Ascending aorta (tissue), 2 donors: ENCODE measurements at regions not wholly inside any gene's neighbourhood (a gene's known extent, or its start where the extent isn't known, plus 50 kb on each side); places are given as distances from the start of the nearest gene placed in this dataset.
"Not testable (repeated sequence)": the region's sequence is repeated elsewhere in the genome, so short reads cannot be mapped to it uniquely, and the experiment has no call there.

Experiments
- DNase-seq, 2 donors: peaks; one replicate each; pipeline ENCODE4 v3.0.0-alpha.2; 2019; ENCODE audit warnings: low spot score in 2 of 2
- H3K27ac ChIP-seq, 2 donors: fragments of 200-600 bp; sonication (generic); one replicate each; pipeline ENCODE4 v1.5.1; 2016 to 2017; ENCODE audit warnings: mild to moderate bottlenecking in 1 of 2
- H3K27me3 ChIP-seq: fragments of 200-600 bp; sonication (generic); one replicate; pipeline ENCODE4 v1.5.1; 2017
- H3K36me3 ChIP-seq, 2 donors: fragments of 200-600 bp; sonication (generic); one replicate each; pipeline ENCODE4 v1.5.1; 2016
- H3K4me1 ChIP-seq, 2 donors: fragments of 200-600 bp; sonication (generic); one replicate each; pipeline ENCODE4 v1.5.1; 2016 to 2017; ENCODE audit warnings: mild to moderate bottlenecking in 1 of 2
- H3K4me3 ChIP-seq, 2 donors: fragments of 200-600 bp; sonication (generic); one replicate each; pipeline ENCODE4 v1.5.1; 2016 to 2017; ENCODE audit warnings: mild to moderate bottlenecking in 1 of 2
- H3K9me3 ChIP-seq, 2 donors: fragments of 200-600 bp; sonication (generic); one replicate each; pipeline ENCODE4 v1.5.1; 2016
- CTCF ChIP-seq, 3 experiments: fragments of 200-600 bp in 2 of 3; fragments of 450-650 bp in 1 of 3; sonication (generic) in 2 of 3; IDR thresholded peaks; one replicate each; pipeline ENCODE4 v1.5.1; 2016 to 2019; ENCODE audit warnings: antibody characterized with exemption in 3 of 3, mild to moderate bottlenecking in 1 of 3, moderate library complexity in 1 of 3
- intact Hi-C: fragments of 100-400 bp; cut with DNase I; formaldehyde crosslinking; loops from one replicate; pipeline ENCODE4 v1.15.1; 2023

- TF ChIP-seq CTCF (IDR thresholded peaks at IDR 0.05), result no peak
- intact Hi-C loops, result no loop called here
- H3K27me3 ChIP-seq, result no peaks in the 10 kb centered on the region
These were observed 70.3 kb upstream of the SOX14 start for GRCh38 chr3:137693791-137694190.

GRCh38 chr3:137694836-137695235 lies 69.3 kb upstream of the SOX14 start:
- Histone ChIP-seq H3K36me3 (no peaks in the 10 kb centered on the region), H3K27me3 (no peaks in the 10 kb centered on the region), H3K27ac (no peak overlapping the region), H3K4me3 (no peak overlapping the region), H3K4me1 (no peaks in the 10 kb centered on the region), H3K9me3 (no peaks in the 10 kb centered on the region)
- intact Hi-C loops, result no loop called here
- DNase-seq, result no peak
- TF ChIP-seq CTCF (IDR thresholded peaks at IDR 0.05), result no peak

More at GRCh38 chr3:137693791-137694190, 70.3 kb upstream of the SOX14 start:
- no peaks in the 10 kb centered on the region for H3K4me1 ChIP-seq
- no peaks in the 10 kb centered on the region for H3K9me3 ChIP-seq
- no peak overlapping the region for H3K4me3 ChIP-seq
- H3K27ac ChIP-seq, result no peak overlapping the region
- H3K36me3 ChIP-seq, result no peaks in the 10 kb centered on the region
- DNase-seq, result no peak

GRCh38 chr3:137695351-137695750 lies 68.8 kb upstream of the SOX14 start:
- no peak for DNase-seq
- intact Hi-C loops, result no loop called here
- no peaks in the 10 kb centered on the region for H3K9me3 ChIP-seq
- TF ChIP-seq CTCF (IDR thresholded peaks at IDR 0.05), result no peak
- H3K36me3 ChIP-seq, result no peaks in the 10 kb centered on the region
- H3K27me3 ChIP-seq, result no peaks in the 10 kb centered on the region
- no peak overlapping the region for H3K4me3 ChIP-seq
- no peak overlapping the region for H3K27ac ChIP-seq
- no peaks in the 10 kb centered on the region for H3K4me1 ChIP-seq

GRCh38 chr3:137709011-137709601 lies 55.0 kb upstream of the SOX14 start:
- intact Hi-C loops, result no loop called here
- Histone ChIP-seq H3K27ac (no peak overlapping the region), H3K4me3 (no peak overlapping the region), H3K4me1 (no peaks in the 10 kb centered on the region), H3K36me3 (no peaks in the 10 kb centered on the region), H3K9me3 (peaks cover 0 to under 1% of the 10 kb centered on the region in 2 donors), H3K27me3 (no peaks in the 10 kb centered on the region)
- TF ChIP-seq CTCF (IDR thresholded peaks at IDR 0.05), result no peak
- DNase-seq, result no peak

GRCh38 chr3:137713965-137714364 lies 50.1 kb upstream of the SOX14 start:
- H3K36me3 ChIP-seq, intact Hi-C loops, DNase-seq, H3K4me3 ChIP-seq, H3K4me1 ChIP-seq, H3K27me3 ChIP-seq, H3K9me3 ChIP-seq, H3K27ac ChIP-seq: not testable (repeated sequence)
